Prostate gland (tissue), 2 donors: ENCODE measurements at regions not wholly inside any gene's neighbourhood (a gene's known extent, or its start where the extent isn't known, plus 50 kb on each side); places are given as distances from the start of the nearest gene placed in this dataset.

Experiments used
- DNase-seq: peaks from one replicate; pipeline ENCODE4 v3.0.0-alpha.2; 2019; ENCODE audit warnings: low spot score
- H3K27ac ChIP-seq, 2 donors: fragments of 200-600 bp; sonication (generic); 2 replicates each; pipeline ENCODE4 v1.5.1; 2017 to 2019
- H3K27me3 ChIP-seq: fragments of 200-600 bp; sonication (generic); replicated peaks from 2 replicates; pipeline ENCODE4 v1.5.1; 2019; ENCODE audit not compliant: insufficient read depth
- H3K36me3 ChIP-seq, 2 donors: fragments of 200-600 bp; sonication (generic); 1 replicate in 1 of 2; 2 replicates in 1 of 2; pipeline versions ENCODE4 v1.5.1 to v1.8.1; 2017 to 2019
- H3K4me1 ChIP-seq: fragments of 200-600 bp; sonication (generic); replicated peaks from 2 replicates; pipeline ENCODE4 v1.5.1; 2019
- H3K4me3 ChIP-seq, 2 donors: fragments of 200-600 bp; sonication (generic); 2 replicates each; pipeline ENCODE4 v1.5.1; 2017 to 2019
- H3K9me3 ChIP-seq: fragments of 200-600 bp; sonication (generic); 2 replicates; pipeline ENCODE4 v1.5.1; 2017
- POLR2A ChIP-seq: fragments of 450-650 bp; IDR thresholded peaks from one replicate; pipeline ENCODE4 v1.6.1; 2016; ENCODE audit warnings: antibody characterized with exemption, mild to moderate bottlenecking
- POLR2AphosphoS5 ChIP-seq: sonication (generic); formaldehyde crosslinking; IDR thresholded peaks from one replicate; pipeline ENCODE4 v1.6.1; 2017; ENCODE audit warnings: antibody characterized with exemption
- WGBS: methylation state at CpG from one replicate; pipeline ENCODE4 v1.1.5; 2018; 5-methylcytosine and 5-hydroxymethylcytosine counted together
- intact Hi-C: fragments of 100-400 bp; cut with DNase I; formaldehyde crosslinking; loops from one replicate; pipeline ENCODE4 v1.14.2; 2022
- TF ChIP-seq, protein P1 (sequence below), 4 experiments: fragments of 200-600 bp in 2 of 4; fragments of 450-650 bp in 2 of 4; sonication (generic) in 2 of 4; IDR thresholded peaks; 1 replicate in 3 of 4; 2 replicates in 1 of 4; pipeline ENCODE4 v1.5.1; 2016 to 2019; ENCODE audit warnings: antibody characterized with exemption in 4 of 4, mild to moderate bottlenecking in 2 of 4, moderate library complexity in 2 of 4

GRCh38 chr16:52069866-52070265 is 477.1 kb downstream of the TOX3 start:
- Histone ChIP-seq H3K4me1 (peaks cover 5% of the 10 kb centered on the region), H3K4me3 (no peak overlapping the region), H3K9me3 (no peaks in the 10 kb centered on the region), H3K27ac (no peak overlapping the region), H3K27me3 (no peaks in the 10 kb centered on the region), H3K36me3 (no peaks in the 10 kb centered on the region)
- no peak for DNase-seq
- TF ChIP-seq, protein P1, sequence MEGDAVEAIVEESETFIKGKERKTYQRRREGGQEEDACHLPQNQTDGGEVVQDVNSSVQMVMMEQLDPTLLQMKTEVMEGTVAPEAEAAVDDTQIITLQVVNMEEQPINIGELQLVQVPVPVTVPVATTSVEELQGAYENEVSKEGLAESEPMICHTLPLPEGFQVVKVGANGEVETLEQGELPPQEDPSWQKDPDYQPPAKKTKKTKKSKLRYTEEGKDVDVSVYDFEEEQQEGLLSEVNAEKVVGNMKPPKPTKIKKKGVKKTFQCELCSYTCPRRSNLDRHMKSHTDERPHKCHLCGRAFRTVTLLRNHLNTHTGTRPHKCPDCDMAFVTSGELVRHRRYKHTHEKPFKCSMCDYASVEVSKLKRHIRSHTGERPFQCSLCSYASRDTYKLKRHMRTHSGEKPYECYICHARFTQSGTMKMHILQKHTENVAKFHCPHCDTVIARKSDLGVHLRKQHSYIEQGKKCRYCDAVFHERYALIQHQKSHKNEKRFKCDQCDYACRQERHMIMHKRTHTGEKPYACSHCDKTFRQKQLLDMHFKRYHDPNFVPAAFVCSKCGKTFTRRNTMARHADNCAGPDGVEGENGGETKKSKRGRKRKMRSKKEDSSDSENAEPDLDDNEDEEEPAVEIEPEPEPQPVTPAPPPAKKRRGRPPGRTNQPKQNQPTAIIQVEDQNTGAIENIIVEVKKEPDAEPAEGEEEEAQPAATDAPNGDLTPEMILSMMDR (IDR thresholded peaks at IDR 0.05) = peak in 1 of 4 experiments; percentile 26
- no peak for TF ChIP-seq POLR2A
- 20% methylated on average over 3 of the region's 3 CpGs for WGBS
- intact Hi-C loops = loop anchor here (10.0 kb wide), 2 partner anchors 845 to 955 kb away; no protein-coding TSS in a partner anchor

DNA sequence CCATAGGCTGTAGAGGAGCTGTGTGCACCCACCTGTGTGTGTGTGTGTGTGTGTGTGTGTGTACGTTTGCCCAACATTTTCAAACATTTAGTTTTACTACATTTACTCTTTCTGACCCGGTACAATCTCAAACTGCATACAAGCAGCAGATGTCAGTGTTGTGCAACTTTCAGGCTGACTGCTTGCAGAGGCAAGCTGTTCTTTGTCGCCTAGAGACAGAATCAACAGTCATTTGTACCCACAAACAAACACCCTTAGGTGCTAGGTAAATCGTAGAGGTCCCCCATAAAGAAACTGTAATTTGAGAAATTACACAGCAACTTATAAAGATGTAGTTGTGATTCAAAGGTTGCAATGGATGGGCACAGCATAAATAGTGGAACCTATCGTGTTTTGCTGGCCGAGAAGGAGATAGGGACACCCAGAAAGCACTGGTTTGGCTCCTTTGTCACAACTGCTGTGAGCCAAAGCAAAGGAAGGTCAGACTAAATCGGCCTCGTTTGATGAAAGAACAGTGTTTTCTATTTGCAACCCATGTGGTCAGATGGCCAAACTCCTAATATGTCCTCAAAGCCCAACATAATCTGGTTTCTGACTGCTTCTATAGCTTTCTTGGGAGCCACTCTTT is 478.4 kb downstream of the TOX3 start:
- H3K9me3 ChIP-seq = no peaks in the 10 kb centered on the region
- peaks cover 5% of the 10 kb centered on the region for H3K4me1 ChIP-seq
- H3K4me3 ChIP-seq = no peak overlapping the region
- 16% methylated on average over 8 of the region's 8 CpGs for WGBS
- no peak overlapping the region for H3K27ac ChIP-seq
- no peaks in the 10 kb centered on the region for H3K36me3 ChIP-seq
- no peaks in the 10 kb centered on the region for H3K27me3 ChIP-seq
- DNase-seq = peak; percentile 36
- intact Hi-C loops = loop anchor here (10.0 kb wide), 2 partner anchors 846 to 956 kb away; no protein-coding TSS in a partner anchor
- peak; percentile 29 for TF ChIP-seq POLR2AphosphoS5
- no peak for TF ChIP-seq POLR2A
- TF ChIP-seq, protein P1 (IDR thresholded peaks at IDR 0.05) = peak in 3 of 4 experiments; percentile 23 to 57 (median 32)

DNA sequence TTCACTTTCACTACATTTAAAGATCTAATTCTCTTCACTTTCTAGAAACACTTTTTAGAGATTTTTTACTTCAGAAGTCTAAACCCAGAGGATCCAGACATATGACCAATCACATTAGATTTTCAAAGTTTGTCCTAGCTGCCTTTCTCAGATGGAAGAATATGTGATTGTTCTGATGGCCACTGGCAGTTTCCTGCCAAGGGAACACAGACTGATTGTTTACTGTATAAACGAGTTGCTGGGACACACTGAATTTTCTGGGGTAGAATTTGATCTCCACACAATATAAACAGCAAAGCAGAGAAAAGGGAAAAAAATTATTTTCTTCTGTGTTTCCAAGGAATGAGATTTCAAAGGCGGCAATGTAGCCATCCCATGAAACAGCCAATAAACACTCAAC is 480.0 kb downstream of the TOX3 start:
- Histone ChIP-seq H3K4me3 (no peak overlapping the region), H3K36me3 (no peaks in the 10 kb centered on the region), H3K27ac (no peak overlapping the region), H3K4me1 (peaks cover 5% of the 10 kb centered on the region), H3K9me3 (no peaks in the 10 kb centered on the region), H3K27me3 (no peaks in the 10 kb centered on the region)
- DNase-seq = no peak
- no peak for TF ChIP-seq POLR2AphosphoS5
- TF ChIP-seq, protein P1 (IDR thresholded peaks at IDR 0.05) = no peak
- TF ChIP-seq POLR2A = no peak
- 36% methylated on average over 2 of the region's 2 CpGs for WGBS
- intact Hi-C loops = loop anchor here (10.0 kb wide), 2 partner anchors 848 to 958 kb away; no protein-coding TSS in a partner anchor

- Histone ChIP-seq H3K27ac (no peak overlapping the region), H3K36me3 (no peaks in the 10 kb centered on the region), H3K4me1 (no peaks in the 10 kb centered on the region), H3K9me3 (no peaks in the 10 kb centered on the region), H3K4me3 (no peak overlapping the region), H3K27me3 (no peaks in the 10 kb centered on the region)
- WGBS = 62% methylated on average over 1 of the region's 1 CpG
- intact Hi-C loops = no loop called here
- TF ChIP-seq POLR2AphosphoS5 = no peak
- no peak for TF ChIP-seq POLR2A
- TF ChIP-seq, protein P1 (IDR thresholded peaks at IDR 0.05) = no peak
- no peak for DNase-seq
Measured at GRCh38 chr16:52056259-52056658, 490.7 kb downstream of the TOX3 start.

GRCh38 chr16:52055381-52055780 is 491.6 kb downstream of the TOX3 start:
- Histone ChIP-seq H3K27me3 (no peaks in the 10 kb centered on the region), H3K27ac (no peak overlapping the region), H3K9me3 (no peaks in the 10 kb centered on the region), H3K4me3 (no peak overlapping the region), H3K4me1 (no peaks in the 10 kb centered on the region), H3K36me3 (no peaks in the 10 kb centered on the region)
- WGBS = 82% methylated on average over 2 of the region's 2 CpGs
- TF ChIP-seq, protein P1 (IDR thresholded peaks at IDR 0.05) = no peak
- TF ChIP-seq POLR2A (no peak), POLR2AphosphoS5 (no peak)
- intact Hi-C loops = no loop called here
- no peak for DNase-seq
